IPS-18c (cell line): ENCODE measurements at regions not wholly inside any gene's neighbourhood (a gene's known extent, or its start where the extent isn't known, plus 50 kb on each side); places are given as distances from the start of the nearest gene placed in this dataset.
"Not testable (repeated sequence)": the region's sequence is repeated elsewhere in the genome, so short reads cannot be mapped to it uniquely, and the experiment has no call there.

Source experiments
- H3K4me3 ChIP-seq: 2 replicates; pipeline ENCODE4 v1.7.0; 2013; ENCODE audit warnings: low read depth, mild to moderate bottlenecking, low read length, moderate library complexity; ENCODE audit not compliant: insufficient read depth
- H3K9me3 ChIP-seq: one replicate; pipeline ENCODE4 v1.6.1; 2013; ENCODE audit warnings: mild to moderate bottlenecking, low read length, moderate library complexity; ENCODE audit not compliant: control insufficient read depth, insufficient read depth

GRCh38 chr1:45258059-45258650, 51.8 kb upstream of the ZSWIM5 start:
- Histone ChIP-seq H3K4me3 (peak overlapping the region; percentile 15; the same call in 1 of the 2 replicates), H3K9me3 (peaks cover 16% of the 10 kb centered on the region)

DNA sequence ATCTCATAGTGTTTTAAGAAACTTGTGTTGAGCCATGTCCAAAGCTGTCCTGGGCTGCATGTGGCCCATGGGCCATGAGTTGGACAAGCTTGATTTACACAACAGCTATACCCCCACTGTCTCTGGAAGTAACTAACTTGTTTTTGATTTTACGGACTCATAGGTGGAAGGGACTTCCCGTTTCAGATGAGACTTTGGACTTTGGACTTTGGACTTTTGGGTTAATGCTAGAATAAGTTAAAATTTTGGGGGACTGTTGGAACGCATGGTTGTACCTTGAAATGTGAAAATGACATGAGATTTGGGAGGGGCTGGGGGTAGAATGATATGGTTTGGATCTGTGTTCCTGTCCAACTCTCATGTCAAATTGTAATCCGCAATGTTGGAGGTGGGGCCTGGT, 52.6 kb upstream of the ZSWIM5 start:
- H3K4me3 ChIP-seq = no peak overlapping the region
- peaks cover 16% of the 10 kb centered on the region for H3K9me3 ChIP-seq

- H3K9me3 ChIP-seq = peaks cover 16% of the 10 kb centered on the region
- no peak overlapping the region for H3K4me3 ChIP-seq
Measured at GRCh38 chr1:45260244-45260643, 53.8 kb upstream of the ZSWIM5 start.

DNA sequence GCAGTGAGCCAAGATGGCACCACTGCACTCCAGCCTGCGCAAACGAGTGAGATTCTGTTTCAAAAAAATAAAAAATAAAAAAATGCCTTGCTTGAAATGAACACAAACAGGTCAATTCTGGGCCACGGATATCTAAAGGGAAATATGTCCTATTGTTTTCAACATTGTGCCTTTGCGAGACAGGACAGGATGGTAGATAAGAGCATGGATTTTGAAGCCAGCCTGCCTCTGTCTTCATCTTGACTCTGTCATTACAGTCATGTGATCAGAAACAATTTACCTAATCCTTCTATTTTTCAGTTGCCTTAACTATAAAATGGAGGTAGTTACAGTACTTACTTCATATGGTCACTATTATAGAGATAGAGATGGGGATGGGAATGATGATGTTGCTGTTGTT, 56.7 kb upstream of the ZSWIM5 start:
- no peak overlapping the region for H3K4me3 ChIP-seq
- H3K9me3 ChIP-seq = peaks cover 9% of the 10 kb centered on the region

DNA sequence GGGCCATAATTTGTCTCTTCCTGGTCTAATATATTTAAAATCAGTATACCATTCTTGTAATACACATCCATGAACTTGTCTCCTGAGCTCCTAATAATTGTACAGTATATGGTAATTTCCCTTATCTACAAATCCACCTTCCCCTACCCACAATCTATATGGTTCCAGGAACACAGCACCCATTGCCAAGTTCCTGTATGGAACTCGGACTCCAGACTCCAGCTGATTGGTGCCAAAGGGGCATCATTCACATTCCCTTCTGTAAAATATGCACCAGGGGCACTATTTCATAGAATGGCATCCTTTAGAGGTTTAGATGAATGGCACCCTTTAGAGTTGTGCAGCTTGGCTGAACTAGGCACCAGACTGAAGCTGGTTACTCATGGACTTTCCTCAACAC, 58.8 kb upstream of the ZSWIM5 start:
- H3K4me3 ChIP-seq = no peak overlapping the region
- H3K9me3 ChIP-seq = no peaks in the 10 kb centered on the region

DNA sequence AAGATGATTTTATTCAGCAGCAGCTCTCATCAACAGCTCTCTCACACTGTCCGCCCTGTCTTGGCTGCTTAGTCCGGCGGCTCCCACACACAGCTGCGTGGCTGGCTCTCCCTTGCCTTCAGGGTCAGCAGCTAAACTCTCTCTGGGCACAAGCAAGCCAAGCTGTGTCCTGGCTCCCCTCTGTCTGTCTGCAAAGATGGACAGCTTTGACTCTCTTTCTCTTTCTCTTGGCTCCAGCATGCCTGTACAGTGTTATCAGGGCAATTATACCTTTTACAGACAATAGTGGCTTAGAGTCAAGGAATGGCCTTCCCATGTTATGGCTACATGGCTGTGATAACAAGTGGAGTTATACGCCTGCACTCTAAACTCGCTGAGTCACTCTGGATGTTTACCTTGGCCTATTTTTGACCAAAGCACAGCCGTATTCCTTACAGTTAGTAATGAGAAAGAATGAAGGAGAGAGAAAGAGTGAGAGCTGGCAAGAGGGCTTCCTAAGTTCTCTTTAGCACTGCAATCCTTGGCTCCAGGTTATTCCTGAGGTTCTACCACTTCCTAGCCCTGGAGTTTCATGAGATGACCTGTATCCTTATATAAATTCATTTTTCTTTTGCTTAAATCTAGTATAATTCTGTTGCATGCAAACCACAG, 59.9 kb upstream of the ZSWIM5 start:
- Histone ChIP-seq H3K4me3 (no peak overlapping the region; the same call in 1 of the 2 replicates), H3K9me3 (no peaks in the 10 kb centered on the region)

- H3K9me3 ChIP-seq, H3K4me3 ChIP-seq: not testable (repeated sequence)
Measured at GRCh38 chr1:45268310-45268709, 58.4 kb upstream of the HPDL start.

- not testable (repeated sequence) for H3K9me3 ChIP-seq, H3K4me3 ChIP-seq
Measured at GRCh38 chr1:45272267-45272666, 54.4 kb upstream of the HPDL start.

- Histone ChIP-seq H3K4me3 (no peak overlapping the region), H3K9me3 (no peaks in the 10 kb centered on the region)
Measured at GRCh38 chr1:45272913-45273371, 53.8 kb upstream of the HPDL start.

DNA sequence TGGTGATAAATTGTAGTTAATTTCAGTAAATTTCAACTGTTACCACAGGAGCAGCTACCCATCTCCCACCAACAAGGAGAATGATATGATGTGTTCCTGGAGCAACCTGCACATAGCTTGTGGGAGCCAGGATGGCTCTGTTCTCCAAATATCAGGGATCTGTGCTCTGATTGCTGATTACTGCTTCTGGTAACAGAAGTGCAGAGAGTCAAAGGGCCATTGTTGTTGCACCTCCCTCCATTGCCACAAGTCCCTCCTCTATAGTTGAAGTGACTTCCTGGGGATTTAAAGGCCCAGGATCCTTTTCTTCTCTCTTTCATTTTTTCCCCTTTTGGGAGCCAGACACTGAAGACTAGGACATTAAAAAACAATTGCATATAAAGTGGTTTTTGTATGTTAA, 51.6 kb upstream of the HPDL start:
- no peak overlapping the region for H3K4me3 ChIP-seq
- no peaks in the 10 kb centered on the region for H3K9me3 ChIP-seq
